NCI-H82 (cell line): ENCODE measurements at regions not wholly inside any gene's neighbourhood (a gene's known extent, or its start where the extent isn't known, plus 50 kb on each side); places are given as distances from the start of the nearest gene placed in this dataset.

ENCODE experiments used
- DNase-seq: peaks from one replicate; lab custom pipeline; 2025; lab: John Stamatoyannopoulos, UW

- no peak for DNase-seq
Observed at GRCh38 chr6:71430018-71430417, 141.4 kb downstream of the OGFRL1 start.

DNA sequence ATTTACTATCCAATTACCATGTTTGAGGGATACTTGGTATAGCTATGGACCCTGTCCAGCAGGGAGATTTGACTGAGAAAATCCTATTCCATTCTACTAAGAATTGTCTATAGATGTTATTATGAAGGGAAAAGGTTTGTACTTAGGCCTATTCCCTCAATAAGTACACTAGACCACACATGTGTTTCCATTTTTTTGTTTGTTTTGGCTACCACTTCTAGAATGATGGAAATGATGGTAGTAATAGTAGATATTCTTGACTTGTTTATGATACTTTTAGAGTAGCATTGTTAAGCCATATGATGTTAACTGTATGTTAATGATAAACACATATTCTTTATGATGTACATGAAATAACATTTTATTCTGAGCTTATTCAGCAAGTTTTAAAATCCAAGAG lies 144.8 kb downstream of the OGFRL1 start:
- no peak for DNase-seq

DNA sequence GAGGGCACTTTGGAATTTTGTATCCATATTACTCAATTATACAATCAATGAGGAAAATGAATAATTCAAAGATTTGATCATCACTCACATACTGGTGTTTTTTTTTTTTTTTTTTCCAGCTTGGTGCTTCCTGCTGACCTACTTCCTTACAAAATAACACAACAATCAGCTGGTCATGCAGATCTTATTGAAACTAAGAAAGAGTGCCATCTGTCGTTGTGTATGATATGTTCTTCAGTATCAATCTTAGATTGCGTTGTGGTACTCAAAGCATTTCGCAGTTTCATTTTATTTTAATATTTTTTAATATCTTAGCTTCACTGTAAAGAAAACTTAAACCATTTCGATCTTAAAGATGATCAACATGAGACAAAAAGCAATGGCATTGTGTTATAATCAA lies 155.6 kb downstream of the OGFRL1 start:
- peak; percentile 1 for DNase-seq

- no peak for DNase-seq
Observed at GRCh38 chr6:71446057-71446456, 157.4 kb downstream of the OGFRL1 start.

DNA sequence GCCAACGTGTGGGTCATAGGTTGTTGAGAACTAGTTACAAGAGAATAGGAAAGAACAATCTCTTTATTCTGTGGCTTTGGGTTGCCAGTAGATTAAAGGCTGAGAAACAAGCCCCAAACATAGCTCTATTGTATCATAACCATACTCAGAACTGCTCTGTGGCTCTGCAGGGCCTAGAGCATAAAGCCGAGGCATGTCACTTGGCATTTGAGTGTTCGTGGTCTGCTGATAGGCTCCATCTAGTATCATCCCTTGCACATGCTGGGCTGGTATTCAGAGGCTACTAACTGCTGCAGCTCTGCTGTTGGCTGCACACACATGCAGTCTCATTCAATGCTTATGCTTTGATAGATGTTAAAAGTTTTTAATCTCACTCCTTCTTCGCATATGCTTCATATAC lies 157.9 kb downstream of the OGFRL1 start:
- DNase-seq = no peak

DNA sequence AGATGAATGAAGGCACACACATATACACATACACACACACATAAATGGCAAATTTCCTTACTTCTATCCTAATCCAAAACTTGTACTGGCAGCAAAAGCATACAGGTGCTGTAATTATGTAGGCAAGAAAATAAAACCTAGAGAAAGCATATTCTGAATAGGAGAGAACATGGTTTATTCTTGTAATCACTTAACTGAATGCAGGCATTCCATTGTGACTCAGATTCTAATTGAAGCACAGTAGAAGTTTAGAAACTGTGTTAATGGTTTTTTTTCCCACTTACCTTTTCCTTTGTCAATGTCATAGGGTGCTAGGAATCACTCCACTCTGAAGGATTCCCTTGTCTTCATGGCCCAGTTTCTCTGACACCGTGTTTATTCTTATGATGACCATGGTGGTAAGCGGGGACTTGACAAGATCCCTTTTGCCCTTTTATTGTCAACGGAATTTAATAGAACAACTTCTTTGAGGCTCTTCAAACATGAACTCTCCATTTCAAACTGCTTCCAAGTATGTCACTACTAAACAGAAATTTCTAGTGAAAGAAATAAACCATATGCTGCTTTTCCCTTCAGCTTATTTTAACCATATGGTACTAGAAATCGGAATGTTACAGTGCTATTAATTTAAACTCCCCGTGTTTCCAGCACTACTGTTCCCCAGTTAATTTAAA lies 164.2 kb downstream of the OGFRL1 start:
- DNase-seq = no peak

GRCh38 chr6:71453371-71453706 lies 164.7 kb downstream of the OGFRL1 start:
- no peak for DNase-seq

DNA sequence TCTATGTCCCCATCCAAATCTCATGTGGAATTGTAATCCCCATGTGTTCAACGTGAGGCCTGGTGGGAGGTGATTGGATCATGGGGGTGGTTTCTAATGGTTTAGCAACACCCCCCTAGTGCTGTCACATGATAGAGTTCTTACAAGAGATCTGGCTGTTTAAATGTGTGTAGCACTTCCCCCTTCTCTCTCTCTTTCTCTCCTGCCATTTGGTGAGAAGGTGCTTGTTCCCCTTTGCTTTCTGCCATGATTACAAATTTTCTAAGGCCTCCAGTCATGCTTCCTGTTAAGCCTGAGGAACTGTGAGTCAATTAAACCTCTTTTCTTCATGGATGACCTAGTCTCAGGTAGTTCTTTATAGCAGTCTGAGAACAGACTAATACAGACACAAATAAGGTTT lies 165.4 kb downstream of the OGFRL1 start:
- DNase-seq = peak; percentile 21

DNA sequence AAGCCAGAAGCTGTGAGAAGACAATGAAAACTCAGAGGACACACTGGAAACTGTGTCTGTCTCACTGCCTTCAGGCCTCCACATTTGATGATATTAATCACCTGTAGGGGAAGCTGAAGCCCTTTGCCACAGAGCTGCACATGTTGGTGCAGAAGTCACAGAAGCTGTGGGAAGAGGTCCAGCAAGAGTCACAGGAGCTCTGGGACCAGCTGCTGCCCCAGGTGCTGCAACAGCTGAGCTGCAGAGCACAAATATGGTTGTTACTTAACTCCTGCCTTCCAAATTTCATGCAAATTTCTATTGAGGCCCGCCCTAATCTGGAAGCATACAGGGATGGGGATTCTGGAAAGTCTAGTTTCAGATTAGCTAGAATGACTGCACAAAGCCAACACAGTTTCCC lies 169.3 kb downstream of the OGFRL1 start:
- peak; percentile 7 for DNase-seq

GRCh38 chr6:71459162-71459561 lies 170.6 kb downstream of the OGFRL1 start:
- no peak for DNase-seq

DNA sequence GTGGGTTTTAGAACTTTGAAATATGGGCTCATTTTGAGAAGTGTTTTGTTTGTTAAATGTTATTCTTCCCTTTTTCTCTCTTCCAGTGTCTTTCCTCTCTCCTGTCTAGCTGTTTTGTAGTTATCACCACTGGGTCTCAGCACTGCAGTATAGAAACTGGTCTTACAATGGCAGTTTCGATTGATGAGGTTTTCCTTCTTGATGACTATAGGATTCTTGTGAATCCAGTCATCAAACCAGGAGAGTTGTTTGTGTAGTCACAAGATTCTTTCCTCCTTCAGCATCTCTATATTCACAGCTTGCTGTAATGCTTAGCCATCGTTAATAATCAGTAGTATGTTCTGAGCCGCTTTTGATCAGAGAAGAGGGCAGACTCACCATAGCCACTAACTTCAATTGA lies 172.3 kb downstream of the OGFRL1 start:
- DNase-seq = no peak

DNA sequence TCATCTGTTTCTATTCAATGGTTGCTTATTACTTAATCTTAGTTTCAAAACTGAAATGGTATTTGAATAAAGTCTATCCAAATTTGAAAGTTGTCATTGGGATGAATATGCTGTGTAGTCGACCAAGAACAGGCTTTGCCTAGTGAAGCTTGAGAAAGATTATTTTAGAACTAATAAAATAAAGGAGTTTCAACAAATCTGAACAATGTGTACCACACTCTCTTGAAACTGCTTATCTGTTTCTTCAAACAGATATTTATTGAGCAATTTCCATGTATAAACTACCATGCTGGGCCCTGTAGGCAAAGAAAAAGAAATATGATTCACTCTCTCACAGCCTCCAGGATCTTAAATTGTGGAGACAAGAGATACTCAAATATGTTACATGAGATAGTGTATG lies 174.4 kb downstream of the OGFRL1 start:
- no peak for DNase-seq

DNA sequence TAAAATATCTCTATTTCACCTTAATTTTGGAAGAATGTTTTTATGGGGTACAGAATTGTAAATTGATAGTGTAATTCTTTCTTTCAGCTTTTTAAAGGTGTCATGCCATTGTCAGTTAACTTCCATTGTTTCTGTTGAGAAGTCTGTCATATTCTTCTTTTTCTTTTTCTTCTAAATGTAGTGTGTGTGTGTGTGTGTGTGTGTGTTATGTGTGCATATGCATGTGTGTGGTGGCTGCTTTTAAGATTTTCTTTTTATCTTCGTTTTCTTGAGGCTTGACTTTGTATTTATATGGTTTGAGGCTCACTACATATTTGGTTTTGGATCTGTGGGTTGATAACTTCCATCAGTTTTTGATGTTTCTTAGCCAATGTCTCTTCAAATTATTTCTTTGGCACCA lies 176.5 kb downstream of the OGFRL1 start:
- DNase-seq = no peak

- DNase-seq = no peak
Observed at GRCh38 chr6:71466362-71466761, 177.8 kb downstream of the OGFRL1 start.

- no peak for DNase-seq
Observed at GRCh38 chr6:71468038-71468437, 179.4 kb downstream of the OGFRL1 start.

DNA sequence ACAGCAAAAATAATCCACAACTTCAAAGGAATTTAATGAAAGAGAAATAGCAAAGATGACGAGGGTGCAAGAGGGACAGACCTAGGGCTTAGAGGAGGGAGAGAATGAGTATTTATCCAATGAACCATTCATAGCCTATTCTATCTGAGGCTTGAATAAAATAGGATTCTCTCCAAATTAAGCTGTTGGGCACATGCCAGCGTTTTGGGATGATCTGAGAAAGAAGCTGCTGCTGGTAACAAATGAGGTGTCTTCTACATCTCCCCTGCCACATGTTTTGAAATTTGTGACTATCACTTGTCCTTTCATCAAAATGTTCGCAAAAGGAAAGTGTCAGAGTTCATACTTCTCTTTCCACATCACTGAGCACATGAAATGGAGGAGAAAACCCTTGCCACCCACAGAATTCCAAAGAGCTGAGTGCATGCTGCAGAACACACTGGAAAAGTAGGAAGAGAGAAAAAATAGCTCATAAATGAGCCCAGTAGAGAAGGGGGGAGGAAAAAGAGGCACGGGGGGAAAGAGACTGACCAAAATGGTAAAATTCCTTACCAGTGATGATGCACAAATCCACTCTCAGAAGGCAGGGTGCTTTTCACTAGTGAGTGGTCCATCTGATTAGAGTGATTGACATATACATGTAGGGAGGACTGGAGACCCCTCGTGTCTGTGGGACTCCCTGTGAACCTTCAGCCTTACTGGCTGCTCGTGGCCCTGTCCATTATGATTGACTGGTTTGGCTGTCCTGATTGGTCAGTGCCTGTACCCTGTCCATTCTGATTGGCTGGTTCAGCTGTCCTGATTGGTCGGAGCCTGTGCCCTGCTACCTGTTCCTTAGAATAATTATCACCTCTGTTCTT lies 180.5 kb downstream of the OGFRL1 start:
- no peak for DNase-seq

- no peak for DNase-seq
Observed at GRCh38 chr6:71471718-71472117, 183.1 kb downstream of the OGFRL1 start.

DNA sequence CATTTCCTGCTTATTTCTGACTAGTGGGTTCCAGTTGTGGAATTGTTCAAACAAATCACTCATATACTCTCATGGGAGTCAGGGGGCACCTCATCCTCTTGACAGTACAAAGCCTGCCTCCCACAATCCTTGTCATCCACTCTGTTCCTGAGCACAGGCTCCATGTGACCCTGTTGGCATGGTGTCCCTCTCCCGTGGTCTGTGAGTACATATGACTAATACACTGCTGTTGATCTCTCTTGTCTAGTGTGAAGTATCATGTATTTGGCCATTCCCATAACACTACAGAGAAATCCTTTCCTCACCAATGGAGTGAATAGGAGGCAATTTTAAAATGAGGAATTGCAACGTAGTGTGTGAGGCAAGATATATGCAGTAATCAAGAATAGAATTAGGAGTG lies 185.3 kb downstream of the OGFRL1 start:
- no peak for DNase-seq

DNA sequence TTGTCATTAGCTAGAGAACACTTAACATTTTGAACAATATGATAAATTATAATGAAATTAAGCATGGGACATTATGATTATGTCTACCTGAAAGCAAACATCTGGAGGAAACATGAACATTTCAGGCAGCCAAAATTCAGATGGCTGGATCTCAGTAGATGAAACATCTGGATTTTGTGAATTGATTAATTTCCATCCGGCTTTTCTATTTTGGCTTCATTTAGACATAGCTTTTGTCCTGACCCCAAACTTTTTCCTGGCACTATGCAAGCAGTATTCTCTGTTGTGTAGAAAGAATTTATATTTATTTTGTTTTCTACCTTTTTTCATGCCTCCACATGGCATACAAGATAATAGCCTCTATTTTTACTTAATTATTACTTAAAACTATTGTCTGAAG lies 186.3 kb downstream of the OGFRL1 start:
- DNase-seq = no peak

- DNase-seq = no peak
Observed at GRCh38 chr6:71476371-71476770, 187.8 kb downstream of the OGFRL1 start.

- no peak for DNase-seq
Observed at GRCh38 chr6:71476872-71477271, 188.3 kb downstream of the OGFRL1 start.

DNA sequence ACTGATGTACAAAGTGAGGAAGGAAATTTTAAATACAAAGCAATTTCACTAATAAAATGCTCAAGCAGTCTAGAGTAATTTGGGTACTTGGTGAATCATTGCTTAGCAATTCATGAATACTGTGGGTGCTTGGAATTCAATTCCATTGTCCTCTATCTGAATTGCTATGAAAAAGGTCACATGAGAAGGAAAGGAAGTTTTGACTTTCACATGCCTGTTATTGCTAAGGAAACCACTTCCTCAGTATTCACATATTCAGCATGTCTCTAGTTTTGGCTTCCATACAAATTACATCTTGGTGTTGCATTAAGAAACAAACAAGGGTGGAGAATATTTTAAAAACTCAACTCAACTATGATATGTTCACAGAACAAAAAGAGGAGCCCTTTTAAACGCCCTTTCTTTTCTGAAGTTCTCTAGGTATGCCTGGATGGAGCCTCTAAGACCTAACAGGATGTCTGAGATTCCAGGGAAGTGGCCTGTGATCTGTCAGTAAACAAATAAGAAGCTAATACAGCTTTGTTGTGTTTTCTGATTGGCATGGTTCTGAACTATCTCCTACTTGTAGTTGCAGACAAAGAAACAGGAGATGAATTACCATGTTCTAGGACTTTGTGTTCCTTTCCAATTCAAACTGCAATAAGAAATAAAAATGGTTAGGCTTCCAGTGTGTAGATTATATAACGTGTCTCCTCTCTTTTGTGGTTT lies 190.4 kb downstream of the OGFRL1 start:
- DNase-seq = no peak

DNA sequence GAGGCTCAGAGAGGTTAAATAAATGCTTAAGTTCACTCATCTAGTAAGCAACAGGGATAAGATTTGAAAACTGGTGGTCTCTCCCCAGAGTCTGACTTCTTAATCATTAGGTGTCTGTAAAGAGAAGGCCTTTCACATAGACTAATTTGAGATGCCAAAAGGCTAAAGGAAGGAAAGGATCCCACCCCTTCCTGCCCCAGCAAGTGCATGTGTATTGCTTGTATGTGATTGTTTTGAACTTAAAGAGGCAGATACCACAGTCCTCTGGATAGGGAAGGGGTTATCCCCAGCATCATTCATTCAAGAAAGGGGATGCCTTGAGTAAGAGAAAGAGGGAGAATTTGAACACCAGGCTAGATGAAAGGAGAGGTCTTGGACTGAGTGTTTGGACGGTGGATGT lies 192.0 kb downstream of the OGFRL1 start:
- DNase-seq = no peak
